ENCODE measurements at regions not wholly inside any gene's neighbourhood (a gene's known extent, or its start where the extent isn't known, plus 50 kb on each side); places are given as distances from the start of the nearest gene placed in this dataset.

GRCh38 chr5:163373436-163374084, 63.8 kb upstream of the CCNG1 start:
- H3K4me3 ChIP-seq (ENCODE audit: low read length) = no peak overlapping the region
- no peak overlapping the region for H3K27ac ChIP-seq (ENCODE audit: low read depth, low read length)
- H3K9ac ChIP-seq (ENCODE audit: low read length) = no peak overlapping the region
- no peaks in the 10 kb centered on the region for H3K27me3 ChIP-seq (ENCODE audit: control insufficient read depth, insufficient read depth, low read length)
- H3K36me3 ChIP-seq (ENCODE audit: control insufficient read depth, insufficient read depth, low read length) = no peaks in the 10 kb centered on the region
- no peaks in the 10 kb centered on the region for H3K4me1 ChIP-seq (ENCODE audit: control insufficient read depth, insufficient read depth, low read length)

- no peaks in the 10 kb centered on the region for H3K4me1 ChIP-seq (ENCODE audit: control insufficient read depth, insufficient read depth, low read length)
- H3K27me3 ChIP-seq (ENCODE audit: control insufficient read depth, insufficient read depth, low read length) = no peaks in the 10 kb centered on the region
- no peaks in the 10 kb centered on the region for H3K36me3 ChIP-seq (ENCODE audit: control insufficient read depth, insufficient read depth, low read length)
- H3K9ac ChIP-seq (ENCODE audit: low read length) = no peak overlapping the region
- no peak overlapping the region for H3K4me3 ChIP-seq (ENCODE audit: low read length)
- no peak overlapping the region for H3K27ac ChIP-seq (ENCODE audit: low read depth, low read length)
Observed at GRCh38 chr5:163377982-163378381, 59.4 kb upstream of the CCNG1 start.

DNA sequence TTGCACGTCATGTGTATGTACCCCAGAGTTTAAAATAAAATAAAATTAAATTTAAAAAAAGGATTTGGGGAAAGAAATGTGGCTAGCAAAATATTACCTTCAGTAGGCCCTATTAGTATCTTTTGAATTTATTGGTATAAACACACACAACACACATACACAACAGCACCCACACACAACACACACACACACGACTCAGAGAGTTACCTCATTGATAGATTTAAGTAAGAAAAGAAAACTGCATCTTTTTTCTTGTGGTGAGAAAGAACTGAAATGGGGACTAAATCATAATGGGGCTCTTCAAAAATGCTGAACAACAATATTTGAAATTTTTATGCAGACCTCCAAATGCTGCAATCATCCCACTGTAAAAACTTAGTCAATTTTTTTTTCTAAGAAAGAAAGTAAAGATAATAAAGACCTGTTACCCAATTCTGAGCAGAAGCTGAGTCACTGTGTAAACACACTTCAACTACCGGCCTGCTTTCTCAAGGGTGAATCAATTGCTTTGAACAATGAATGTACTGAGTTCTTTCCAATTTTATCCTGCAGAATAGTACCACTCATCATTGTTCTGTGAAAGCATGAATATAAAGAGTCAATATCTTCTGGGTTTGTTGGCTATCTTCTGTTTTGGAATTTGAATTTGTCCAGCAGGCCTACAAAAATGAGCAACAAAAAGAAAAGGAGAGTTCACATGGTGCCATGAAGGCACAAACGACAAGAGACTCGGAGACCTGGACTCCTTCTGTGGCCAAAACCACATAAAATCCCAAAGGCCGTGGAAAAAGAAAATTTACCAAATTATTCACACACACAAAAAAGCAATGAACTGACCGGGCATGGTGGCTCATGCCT, 57.9 kb upstream of the CCNG1 start:
- no peak overlapping the region for H3K4me3 ChIP-seq (ENCODE audit: low read length)
- no peaks in the 10 kb centered on the region for H3K4me1 ChIP-seq (ENCODE audit: control insufficient read depth, insufficient read depth, low read length)
- H3K9ac ChIP-seq (ENCODE audit: low read length) = no peak overlapping the region
- no peak overlapping the region for H3K27ac ChIP-seq (ENCODE audit: low read depth, low read length)
- no peaks in the 10 kb centered on the region for H3K36me3 ChIP-seq (ENCODE audit: control insufficient read depth, insufficient read depth, low read length)
- H3K27me3 ChIP-seq (ENCODE audit: control insufficient read depth, insufficient read depth, low read length) = no peaks in the 10 kb centered on the region

- Histone ChIP-seq H3K4me3 (ENCODE audit: low read length) (no peak overlapping the region), H3K27me3 (ENCODE audit: control insufficient read depth, insufficient read depth, low read length) (no peaks in the 10 kb centered on the region), H3K36me3 (ENCODE audit: control insufficient read depth, insufficient read depth, low read length) (no peaks in the 10 kb centered on the region), H3K27ac (ENCODE audit: low read depth, low read length) (no peak overlapping the region), H3K4me1 (ENCODE audit: control insufficient read depth, insufficient read depth, low read length) (no peaks in the 10 kb centered on the region), H3K9ac (ENCODE audit: low read length) (no peak overlapping the region)
Observed at GRCh38 chr5:163381832-163382231, 55.6 kb upstream of the CCNG1 start.

DNA sequence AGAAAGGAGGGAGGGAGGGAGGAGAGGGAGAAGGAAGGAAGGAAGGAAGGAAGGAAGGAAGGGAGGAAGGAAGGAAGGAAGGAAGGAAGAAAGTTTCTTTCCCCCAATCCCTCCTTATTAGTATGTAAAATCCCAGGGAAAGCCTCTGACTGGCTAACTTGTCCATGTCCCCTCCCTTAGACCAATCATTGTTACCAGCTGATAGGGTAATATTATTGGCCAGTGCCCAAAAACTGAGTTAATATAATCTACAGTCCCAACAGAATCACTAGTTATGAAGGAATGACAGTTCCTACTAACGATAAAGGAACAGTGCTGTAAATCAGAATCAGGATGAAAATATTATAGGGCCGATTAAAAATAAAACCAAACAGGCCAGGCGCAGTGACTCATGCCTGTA, 53.6 kb upstream of the CCNG1 start:
- Histone ChIP-seq H3K27me3 (ENCODE audit: control insufficient read depth, insufficient read depth, low read length) (no peaks in the 10 kb centered on the region), H3K36me3 (ENCODE audit: control insufficient read depth, insufficient read depth, low read length) (no peaks in the 10 kb centered on the region), H3K4me3 (ENCODE audit: low read length) (no peak overlapping the region), H3K27ac (ENCODE audit: low read depth, low read length) (no peak overlapping the region), H3K9ac (ENCODE audit: low read length) (no peak overlapping the region), H3K4me1 (ENCODE audit: control insufficient read depth, insufficient read depth, low read length) (no peaks in the 10 kb centered on the region)

GRCh38 chr5:163384669-163385068, 52.7 kb upstream of the CCNG1 start:
- Histone ChIP-seq H3K4me3 (ENCODE audit: low read length) (no peak overlapping the region), H3K4me1 (ENCODE audit: control insufficient read depth, insufficient read depth, low read length) (no peaks in the 10 kb centered on the region), H3K27me3 (ENCODE audit: control insufficient read depth, insufficient read depth, low read length) (no peaks in the 10 kb centered on the region), H3K36me3 (ENCODE audit: control insufficient read depth, insufficient read depth, low read length) (no peaks in the 10 kb centered on the region), H3K27ac (ENCODE audit: low read depth, low read length) (no peak overlapping the region), H3K9ac (ENCODE audit: low read length) (no peak overlapping the region)

DNA sequence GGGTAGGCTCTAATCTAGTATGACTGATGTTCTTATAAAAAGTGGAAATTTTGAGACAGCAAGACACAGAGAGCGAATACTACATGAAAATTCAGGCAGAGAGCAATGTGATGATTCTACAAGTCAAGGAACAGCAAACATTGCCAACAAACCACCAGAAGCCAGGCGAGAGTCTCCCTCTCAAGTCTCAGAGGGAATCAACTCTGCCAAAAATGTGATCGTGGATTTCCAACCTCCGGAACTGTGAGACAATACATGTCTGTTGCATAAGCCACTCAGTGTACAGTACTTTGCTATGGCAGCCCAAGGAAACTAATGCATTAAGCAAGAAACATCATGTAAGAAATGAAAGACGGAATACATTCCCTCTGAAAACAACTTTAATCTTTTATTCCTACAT, 52.1 kb upstream of the CCNG1 start:
- Histone ChIP-seq H3K4me1 (ENCODE audit: control insufficient read depth, insufficient read depth, low read length) (no peaks in the 10 kb centered on the region), H3K27me3 (ENCODE audit: control insufficient read depth, insufficient read depth, low read length) (no peaks in the 10 kb centered on the region), H3K9ac (ENCODE audit: low read length) (no peak overlapping the region), H3K27ac (ENCODE audit: low read depth, low read length) (no peak overlapping the region), H3K4me3 (ENCODE audit: low read length) (no peak overlapping the region), H3K36me3 (ENCODE audit: control insufficient read depth, insufficient read depth, low read length) (no peaks in the 10 kb centered on the region)

- Histone ChIP-seq H3K4me3 (ENCODE audit: low read length) (no peak overlapping the region), H3K27me3 (ENCODE audit: control insufficient read depth, insufficient read depth, low read length) (no peaks in the 10 kb centered on the region), H3K27ac (ENCODE audit: low read depth, low read length) (no peak overlapping the region), H3K9ac (ENCODE audit: low read length) (no peak overlapping the region), H3K4me1 (ENCODE audit: control insufficient read depth, insufficient read depth, low read length) (no peaks in the 10 kb centered on the region), H3K36me3 (ENCODE audit: control insufficient read depth, insufficient read depth, low read length) (no peaks in the 10 kb centered on the region)
Observed at GRCh38 chr5:163385824-163386223, 51.6 kb upstream of the CCNG1 start.

GRCh38 chr5:163386352-163386751, 51.0 kb upstream of the CCNG1 start:
- H3K9ac ChIP-seq (ENCODE audit: low read length) = no peak overlapping the region
- no peaks in the 10 kb centered on the region for H3K4me1 ChIP-seq (ENCODE audit: control insufficient read depth, insufficient read depth, low read length)
- H3K36me3 ChIP-seq (ENCODE audit: control insufficient read depth, insufficient read depth, low read length) = no peaks in the 10 kb centered on the region
- no peaks in the 10 kb centered on the region for H3K27me3 ChIP-seq (ENCODE audit: control insufficient read depth, insufficient read depth, low read length)
- H3K27ac ChIP-seq (ENCODE audit: low read depth, low read length) = no peak overlapping the region
- no peak overlapping the region for H3K4me3 ChIP-seq (ENCODE audit: low read length)

DNA sequence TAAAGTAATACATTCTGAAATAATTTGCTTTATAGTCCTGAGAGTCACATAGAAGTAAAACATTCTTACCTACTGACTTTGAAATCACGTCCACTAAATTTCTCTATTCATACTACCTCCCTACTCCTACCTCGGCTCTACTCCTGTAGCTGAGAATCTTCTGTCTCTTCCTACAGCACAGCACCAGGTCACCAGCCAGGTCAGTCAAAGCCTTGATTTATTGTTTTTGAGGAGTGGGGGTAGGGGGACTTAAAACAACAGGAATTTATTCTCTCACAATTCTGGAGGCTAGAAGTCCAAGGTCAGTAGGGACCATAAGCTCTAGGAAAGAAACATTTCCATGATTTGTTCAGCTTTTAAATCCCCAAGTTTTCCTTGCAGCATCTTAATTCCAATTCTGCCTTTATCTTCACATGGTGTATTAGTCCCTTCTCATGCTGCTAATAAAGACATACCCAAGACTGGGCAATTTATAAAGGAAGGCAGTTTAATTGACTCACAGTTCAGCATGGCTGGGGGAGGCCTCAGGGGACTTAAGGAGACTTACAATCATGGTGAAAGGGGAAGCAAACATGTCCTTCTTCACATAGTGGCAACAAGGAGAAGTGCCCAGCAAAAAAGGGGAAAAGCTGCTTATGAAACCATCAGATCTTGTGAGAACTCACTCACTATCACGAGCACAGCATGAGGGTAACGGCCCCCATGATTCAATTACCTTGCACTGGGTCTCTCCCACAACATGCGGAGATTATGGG, 49.6 kb upstream of the CCNG1 start:
- Histone ChIP-seq H3K27ac (ENCODE audit: low read depth, low read length) (no peak overlapping the region), H3K36me3 (ENCODE audit: control insufficient read depth, insufficient read depth, low read length) (no peaks in the 10 kb centered on the region)

More for the DNA sequence above, 49.6 kb upstream of the CCNG1 start:
- no peak overlapping the region for H3K9ac ChIP-seq (ENCODE audit: low read length)
- no peak overlapping the region for H3K4me3 ChIP-seq (ENCODE audit: low read length)
- H3K27me3 ChIP-seq (ENCODE audit: control insufficient read depth, insufficient read depth, low read length) = no peaks in the 10 kb centered on the region
- no peaks in the 10 kb centered on the region for H3K4me1 ChIP-seq (ENCODE audit: control insufficient read depth, insufficient read depth, low read length)
